GM18858 (cell line): ENCODE measurements at regions not wholly inside any gene's neighbourhood (a gene's known extent, or its start where the extent isn't known, plus 50 kb on each side); places are given as distances from the start of the nearest gene placed in this dataset.

Experiments used
- ATAC-seq: cut with Tn5 transposase; IDR thresholded peaks from one replicate; pipeline ENCODE4 v1.9.1; 2021; ENCODE audit not compliant: unreplicated experiment

GRCh38 chr6:48919555-48919954 is 543.5 kb downstream of the MMUT start:
- no peak for ATAC-seq

- ATAC-seq, result no peak
Measured at GRCh38 chr6:48917233-48917632, 545.8 kb downstream of the MMUT start.

GRCh38 chr6:48916607-48917006 is 546.4 kb downstream of the MMUT start:
- no peak for ATAC-seq

DNA sequence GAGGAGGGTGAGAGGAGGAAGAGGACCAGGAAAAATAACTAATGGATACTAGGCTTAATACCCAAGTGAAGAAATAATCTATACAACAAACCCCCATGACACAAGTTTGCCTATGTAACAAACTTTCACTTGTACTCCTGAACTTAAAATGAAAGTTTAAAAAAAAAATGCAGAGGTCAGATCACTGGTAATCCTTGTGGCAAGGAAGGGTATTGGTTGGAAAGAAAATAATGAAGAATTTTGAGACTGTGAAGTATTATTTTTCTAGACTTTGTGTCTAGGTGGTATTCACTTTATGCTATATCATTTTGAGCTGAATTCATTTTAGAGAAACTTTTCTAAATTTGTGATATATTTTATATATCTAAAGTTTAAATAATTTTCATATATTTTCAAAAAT is 547.5 kb downstream of the MMUT start:
- ATAC-seq, result no peak

- no peak for ATAC-seq
Measured at GRCh38 chr6:48912503-48912902, 550.5 kb downstream of the MMUT start.

DNA sequence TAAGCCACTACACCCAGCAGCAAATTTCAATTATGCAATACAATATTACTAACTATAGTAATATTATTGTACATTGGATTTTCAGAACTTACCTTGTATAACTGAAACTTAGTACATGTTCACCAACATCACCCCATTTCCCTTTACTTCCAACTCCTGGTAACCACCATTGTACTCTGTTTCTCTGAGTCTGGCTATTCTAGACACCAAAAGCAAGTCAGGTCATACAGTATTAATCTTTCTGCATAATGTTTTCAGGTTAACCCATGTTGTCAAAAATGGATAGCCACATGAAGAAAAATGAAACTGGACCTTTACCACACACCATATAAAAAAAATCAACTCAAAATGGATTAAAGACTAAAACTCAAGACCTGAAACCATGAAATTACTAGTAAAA is 558.2 kb downstream of the MMUT start:
- no peak for ATAC-seq

GRCh38 chr6:48894469-48894868 is 568.6 kb downstream of the MMUT start:
- ATAC-seq, result no peak

DNA sequence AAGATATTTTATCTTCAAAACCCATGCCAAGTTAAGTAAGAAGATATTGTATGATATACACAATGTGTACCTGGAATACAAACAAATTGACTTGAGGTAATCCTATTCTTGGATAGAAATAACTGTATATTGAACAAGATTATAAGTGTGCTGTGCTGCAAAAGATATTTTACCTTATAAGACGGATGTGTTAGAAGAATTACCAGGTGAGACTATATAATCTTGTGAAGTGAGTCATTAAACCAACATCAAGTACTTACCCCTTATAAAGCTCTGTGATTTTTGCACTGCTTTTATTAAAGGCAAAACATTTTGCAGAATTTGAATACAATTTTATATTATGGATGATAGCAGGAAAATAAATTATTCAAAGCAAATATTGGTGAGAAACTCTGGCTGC is 570.0 kb downstream of the MMUT start:
- no peak for ATAC-seq

GRCh38 chr6:48891308-48891707 is 571.7 kb downstream of the MMUT start:
- no peak for ATAC-seq

DNA sequence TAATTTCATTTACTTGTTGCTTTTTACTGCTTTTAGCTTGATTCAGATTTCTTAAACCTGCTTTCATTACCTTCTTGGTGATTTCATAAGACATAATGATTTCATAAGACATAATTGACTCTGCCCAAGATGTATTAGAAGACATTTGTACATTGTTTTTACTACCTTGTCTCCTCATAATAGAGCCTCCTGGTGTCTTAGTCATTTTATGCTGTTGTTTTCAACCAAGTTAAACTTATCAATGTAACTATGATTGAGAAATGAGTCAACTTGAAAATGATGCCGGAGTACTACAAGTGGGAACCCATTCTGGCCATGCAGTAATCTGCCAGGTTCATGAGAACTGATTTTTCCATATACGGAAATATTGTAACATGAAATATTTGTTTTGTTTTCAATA is 573.6 kb downstream of the MMUT start:
- ATAC-seq, result no peak

GRCh38 chr6:48883116-48883515 is 579.9 kb downstream of the MMUT start:
- ATAC-seq, result no peak

DNA sequence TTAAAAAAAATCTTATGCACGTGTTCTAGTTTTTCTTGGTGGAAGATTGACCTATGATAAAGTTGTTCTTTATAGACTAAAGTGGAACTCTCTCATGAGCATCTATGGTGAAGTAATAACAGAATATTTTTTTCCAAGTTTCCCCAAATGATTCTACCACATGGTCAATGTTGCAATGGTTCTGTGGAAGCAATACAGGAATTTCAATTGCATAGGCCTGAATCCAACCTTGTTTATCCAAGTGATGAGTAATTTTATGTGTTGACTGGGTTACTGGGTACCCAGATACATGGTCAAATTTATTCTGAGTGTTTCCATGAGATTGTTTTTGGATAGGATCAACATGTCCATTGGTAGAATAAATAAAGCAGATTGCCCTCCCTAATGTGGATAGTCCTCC is 581.5 kb downstream of the MMUT start:
- no peak for ATAC-seq

DNA sequence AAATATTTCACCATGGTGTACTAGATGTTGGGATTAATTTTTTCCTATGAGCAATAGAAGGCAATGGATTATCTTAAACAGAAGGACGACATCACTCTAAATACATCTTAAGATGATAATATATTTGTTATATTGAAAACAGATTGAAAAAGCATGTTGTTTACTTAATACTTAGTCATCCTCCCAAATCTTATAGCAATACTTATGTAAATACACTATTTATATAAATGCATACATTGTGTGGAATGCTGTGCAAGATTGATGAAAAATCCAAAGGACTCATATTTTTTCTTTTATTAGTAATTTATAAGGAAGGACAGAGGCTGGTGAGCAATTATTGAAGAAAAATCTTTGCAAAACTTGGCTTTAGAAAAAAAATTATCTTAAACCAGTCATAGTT is 593.5 kb downstream of the MMUT start:
- ATAC-seq, result no peak

DNA sequence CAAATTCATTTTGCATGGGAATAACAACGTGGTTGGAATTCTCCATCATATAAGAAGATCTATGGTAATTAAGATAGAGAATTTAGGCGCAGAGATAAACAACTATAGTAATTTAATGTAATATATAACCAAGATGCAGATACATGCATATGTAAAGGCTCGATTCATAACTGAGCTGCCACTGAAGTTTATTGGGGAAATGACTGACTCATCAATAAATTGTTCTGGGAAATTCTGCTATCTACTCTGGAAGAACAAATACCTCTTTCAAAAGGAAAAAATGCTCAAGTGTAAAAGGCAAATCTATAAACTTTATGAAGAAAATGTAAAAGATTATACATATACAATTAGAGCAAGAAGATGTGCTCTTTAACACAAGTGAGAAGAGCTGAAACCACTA is 596.4 kb downstream of the MMUT start:
- ATAC-seq, result no peak

DNA sequence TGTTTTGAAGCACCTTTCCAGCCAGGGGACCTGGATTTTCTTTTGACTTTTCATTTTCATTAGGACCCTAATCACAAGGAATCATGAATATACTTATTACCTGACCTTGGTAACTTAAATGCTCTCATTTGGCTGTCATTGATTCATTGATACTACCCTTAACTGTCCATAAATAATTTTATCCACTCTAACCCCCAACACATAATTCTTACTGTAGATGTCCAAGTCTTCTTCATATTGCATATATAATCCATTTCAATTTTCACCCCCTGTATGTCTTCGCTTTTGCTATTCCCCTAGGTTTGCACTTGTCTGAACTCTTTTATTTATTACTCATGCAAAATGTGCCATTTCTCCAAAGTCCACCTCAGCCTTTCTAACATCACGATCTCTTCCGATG is 602.9 kb downstream of the MMUT start:
- ATAC-seq, result no peak

- no peak for ATAC-seq
Measured at GRCh38 chr6:48859562-48860123, 603.4 kb downstream of the MMUT start.

GRCh38 chr6:48845219-48845618 is 617.8 kb downstream of the MMUT start:
- ATAC-seq, result no peak

- no peak for ATAC-seq
Measured at GRCh38 chr6:48844696-48845095, 618.4 kb downstream of the MMUT start.

DNA sequence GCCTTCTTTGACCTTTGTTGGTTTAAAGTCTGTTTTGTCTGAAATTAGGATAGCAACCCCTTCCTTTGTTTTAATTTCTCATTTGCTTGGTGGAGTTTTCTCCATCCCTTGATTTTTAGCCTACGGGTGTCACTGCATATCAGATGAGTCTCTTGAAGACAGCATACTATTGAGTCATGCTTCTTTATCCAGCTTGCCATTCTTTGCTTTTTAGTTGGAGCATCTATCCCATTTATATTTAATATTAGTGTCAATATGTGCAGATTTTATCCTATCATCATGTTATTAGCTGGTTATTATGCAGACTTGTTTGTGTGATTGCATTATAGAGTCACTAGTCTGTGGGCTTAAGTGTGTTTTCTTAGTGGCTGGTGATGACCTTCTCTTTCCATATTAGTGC is 622.2 kb downstream of the MMUT start:
- ATAC-seq, result no peak

DNA sequence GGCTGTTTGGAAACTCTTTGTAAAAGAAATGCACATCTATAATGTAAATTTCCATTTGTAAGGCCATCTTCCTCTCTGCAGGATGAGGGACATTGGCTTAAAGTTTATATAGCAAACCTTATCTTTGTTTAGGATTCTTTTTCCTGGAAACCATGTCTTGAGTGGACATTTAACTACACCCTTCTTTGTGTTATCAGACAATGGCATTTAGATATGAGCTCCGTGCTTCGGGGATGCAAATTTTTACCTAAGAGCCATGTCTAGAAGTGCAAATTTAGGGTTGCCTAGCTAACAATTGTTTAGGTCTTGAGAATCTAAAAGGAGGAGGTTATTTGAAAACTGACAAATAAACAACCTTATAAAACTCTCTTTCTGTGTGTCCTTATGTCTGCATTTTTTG is 623.8 kb downstream of the MMUT start:
- no peak for ATAC-seq

- ATAC-seq, result no peak
Measured at GRCh38 chr6:48837744-48838143, 625.3 kb downstream of the MMUT start.

- ATAC-seq, result no peak
Measured at GRCh38 chr6:48835421-48835958, 627.6 kb downstream of the MMUT start.

DNA sequence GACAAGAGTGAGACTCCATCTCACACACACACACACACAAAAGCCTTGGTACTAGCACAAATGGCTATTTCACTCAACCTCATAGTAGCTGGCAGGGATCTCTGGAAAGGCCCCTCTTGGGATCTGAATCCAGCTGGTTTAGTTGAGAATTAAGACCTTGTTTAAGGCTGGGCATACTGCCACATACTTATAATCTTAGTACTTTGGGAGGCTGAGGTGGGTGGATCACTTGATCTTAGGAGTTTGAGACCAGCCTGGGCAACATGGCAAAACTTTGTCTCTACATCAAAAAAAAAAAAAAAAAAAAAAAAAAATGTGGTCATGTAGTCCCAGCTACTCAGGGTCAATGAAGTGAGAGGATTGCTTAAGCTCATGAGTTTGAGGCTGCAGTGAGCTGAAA is 628.3 kb downstream of the MMUT start:
- no peak for ATAC-seq

DNA sequence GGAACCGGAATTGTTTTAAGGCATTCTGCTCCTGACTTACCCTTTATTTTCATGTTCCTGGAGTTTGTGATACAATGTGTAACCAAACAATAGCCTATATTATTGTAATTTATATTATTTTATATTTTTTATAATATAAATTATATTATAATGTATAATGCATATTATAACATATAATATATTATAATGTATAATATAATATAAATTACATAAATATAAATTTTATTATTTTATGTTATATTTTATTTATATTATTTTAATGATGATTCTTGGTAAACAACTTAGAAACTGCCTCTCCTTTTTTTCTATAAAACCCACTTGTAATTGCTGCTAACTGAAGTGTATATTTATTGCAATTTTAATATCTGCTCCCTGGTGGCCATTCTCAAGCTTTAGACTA is 629.1 kb downstream of the MMUT start:
- ATAC-seq, result no peak
